Putamen (tissue), 1 donor: ENCODE measurements at regions not wholly inside any gene's neighbourhood (a gene's known extent, or its start where the extent isn't known, plus 50 kb on each side); places are given as distances from the start of the nearest gene placed in this dataset.
"Not testable (repeated sequence)": the region's sequence is repeated elsewhere in the genome, so short reads cannot be mapped to it uniquely, and the experiment has no call there.

ENCODE experiments used
- DNase-seq: peaks from one replicate; pipeline ENCODE4 v3.0.0-alpha.2; 2016; ENCODE audit warnings: low spot score

- no peak for DNase-seq
These were observed 117.4 kb upstream of the ADAMTS9 start for GRCh38 chr3:64805248-64805647.

- DNase-seq, result no peak
These were observed 115.7 kb upstream of the ADAMTS9 start for GRCh38 chr3:64803469-64803868.

- no peak for DNase-seq
These were observed 114.7 kb upstream of the ADAMTS9 start for GRCh38 chr3:64802460-64802859.

GRCh38 chr3:64801856-64802255 lies 114.1 kb upstream of the ADAMTS9 start:
- DNase-seq, result no peak

- no peak for DNase-seq
These were observed 111.8 kb upstream of the ADAMTS9 start for GRCh38 chr3:64799606-64800005.

GRCh38 chr3:64798316-64798715 lies 110.5 kb upstream of the ADAMTS9 start:
- no peak for DNase-seq

GRCh38 chr3:64796607-64797399 lies 109.0 kb upstream of the ADAMTS9 start:
- no peak for DNase-seq

- DNase-seq, result no peak
These were observed 104.6 kb upstream of the ADAMTS9 start for GRCh38 chr3:64792445-64792844.

GRCh38 chr3:64789111-64789510 lies 101.3 kb upstream of the ADAMTS9 start:
- DNase-seq, result no peak

GRCh38 chr3:64783200-64783599 lies 95.4 kb upstream of the ADAMTS9 start:
- no peak for DNase-seq

- DNase-seq, result not testable (repeated sequence)
These were observed 93.1 kb upstream of the ADAMTS9 start for GRCh38 chr3:64780923-64781322.

GRCh38 chr3:64773137-64773536 lies 85.3 kb upstream of the ADAMTS9 start:
- DNase-seq, result no peak

- DNase-seq, result no peak
These were observed 78.6 kb upstream of the ADAMTS9 start for GRCh38 chr3:64766440-64766839.

- no peak for DNase-seq
These were observed 78.1 kb upstream of the ADAMTS9 start for GRCh38 chr3:64765947-64766346.

GRCh38 chr3:64764386-64764929 lies 76.7 kb upstream of the ADAMTS9 start:
- DNase-seq, result no peak

- DNase-seq, result no peak
These were observed 76.2 kb upstream of the ADAMTS9 start for GRCh38 chr3:64763980-64764379.

GRCh38 chr3:64761729-64762128 lies 73.9 kb upstream of the ADAMTS9 start:
- DNase-seq, result no peak

- no peak for DNase-seq
These were observed 72.5 kb upstream of the ADAMTS9 start for GRCh38 chr3:64760258-64760657.

GRCh38 chr3:64759811-64760210 lies 72.0 kb upstream of the ADAMTS9 start:
- no peak for DNase-seq

- no peak for DNase-seq
These were observed 68.7 kb upstream of the ADAMTS9 start for GRCh38 chr3:64756398-64756986.

GRCh38 chr3:64748244-64748904 lies 60.6 kb upstream of the ADAMTS9 start:
- DNase-seq, result no peak

- DNase-seq, result no peak
These were observed 59.9 kb upstream of the ADAMTS9 start for GRCh38 chr3:64747679-64748078.

- DNase-seq, result no peak
These were observed 56.1 kb upstream of the ADAMTS9 start for GRCh38 chr3:64743887-64744243.
